Lower leg skin (tissue), 4 donors: ENCODE measurements at regions not wholly inside any gene's neighbourhood (a gene's known extent, or its start where the extent isn't known, plus 50 kb on each side); places are given as distances from the start of the nearest gene placed in this dataset.

Experiments used
- DNase-seq, 2 donors: peaks; one replicate each; pipeline ENCODE4 v3.0.0-alpha.2; 2019; ENCODE audit warnings: low spot score in 2 of 2
- H3K4me3 ChIP-seq: fragments of 200-600 bp; sonication (generic); 2 replicates; pipeline ENCODE4 v1.5.1; 2017; ENCODE audit warnings: mild to moderate bottlenecking, low read depth; ENCODE audit not compliant: poor library complexity, severe bottlenecking
- POLR2A ChIP-seq, 2 donors: fragments of 450-650 bp; IDR thresholded peaks; one replicate each; pipeline ENCODE4 v1.6.1; 2016 to 2017; ENCODE audit warnings: antibody characterized with exemption in 2 of 2, mild to moderate bottlenecking in 1 of 2, moderate library complexity in 1 of 2
- WGBS, 2 donors: methylation state at CpG; one replicate each; pipeline ENCODE4 v1.1.5; 2018; 5-methylcytosine and 5-hydroxymethylcytosine counted together
- intact Hi-C: fragments of 100-400 bp; cut with DNase I; formaldehyde crosslinking; loops from one replicate; pipeline ENCODE4 v1.15.0; 2023; ENCODE audit warnings: low total_unique reads
- TF ChIP-seq, protein P1 (sequence below), 3 donors: fragments of 450-650 bp; IDR thresholded peaks; one replicate each; pipeline ENCODE4 v1.5.1; 2016; ENCODE audit warnings: antibody characterized with exemption in 3 of 3, mild to moderate bottlenecking in 3 of 3, moderate library complexity in 2 of 3

DNA sequence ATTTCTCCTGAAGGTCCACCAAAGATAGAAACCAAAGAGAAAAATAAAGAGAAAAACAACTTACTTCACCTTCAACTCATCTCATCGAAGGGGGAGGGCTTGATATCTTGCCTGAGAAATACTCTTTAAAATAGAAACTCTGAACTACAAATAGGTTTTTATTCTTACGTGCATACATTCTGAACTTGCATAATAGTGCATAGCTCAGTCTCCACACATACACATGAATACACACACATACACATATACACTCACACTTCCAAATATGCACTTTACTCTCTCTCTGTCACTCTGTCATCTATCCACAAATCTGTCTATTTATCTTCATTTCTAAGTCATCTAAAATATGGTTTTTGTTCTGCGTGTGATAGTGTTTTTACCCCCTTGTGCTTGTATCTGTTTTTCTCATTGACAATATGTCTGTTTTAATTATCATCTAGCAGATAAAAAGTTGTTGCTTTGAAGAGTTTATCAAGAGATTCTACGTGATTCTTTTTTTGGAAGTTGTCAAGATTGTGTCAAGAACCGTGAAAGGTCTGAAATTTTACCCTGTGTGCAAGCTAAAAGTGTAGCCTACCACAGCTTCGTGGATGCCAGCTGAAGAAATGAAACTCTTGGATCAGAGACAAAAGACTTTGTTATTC lies 468.8 kb downstream of the EPM2A start:
- no peak for DNase-seq
- intact Hi-C loops = no loop called here
- 79 to 84% methylated on average over 6 of the region's 6 CpGs for WGBS, 2 donors
- TF ChIP-seq, protein P1, sequence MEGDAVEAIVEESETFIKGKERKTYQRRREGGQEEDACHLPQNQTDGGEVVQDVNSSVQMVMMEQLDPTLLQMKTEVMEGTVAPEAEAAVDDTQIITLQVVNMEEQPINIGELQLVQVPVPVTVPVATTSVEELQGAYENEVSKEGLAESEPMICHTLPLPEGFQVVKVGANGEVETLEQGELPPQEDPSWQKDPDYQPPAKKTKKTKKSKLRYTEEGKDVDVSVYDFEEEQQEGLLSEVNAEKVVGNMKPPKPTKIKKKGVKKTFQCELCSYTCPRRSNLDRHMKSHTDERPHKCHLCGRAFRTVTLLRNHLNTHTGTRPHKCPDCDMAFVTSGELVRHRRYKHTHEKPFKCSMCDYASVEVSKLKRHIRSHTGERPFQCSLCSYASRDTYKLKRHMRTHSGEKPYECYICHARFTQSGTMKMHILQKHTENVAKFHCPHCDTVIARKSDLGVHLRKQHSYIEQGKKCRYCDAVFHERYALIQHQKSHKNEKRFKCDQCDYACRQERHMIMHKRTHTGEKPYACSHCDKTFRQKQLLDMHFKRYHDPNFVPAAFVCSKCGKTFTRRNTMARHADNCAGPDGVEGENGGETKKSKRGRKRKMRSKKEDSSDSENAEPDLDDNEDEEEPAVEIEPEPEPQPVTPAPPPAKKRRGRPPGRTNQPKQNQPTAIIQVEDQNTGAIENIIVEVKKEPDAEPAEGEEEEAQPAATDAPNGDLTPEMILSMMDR (IDR thresholded peaks at IDR 0.05) = no peak
- no peak for TF ChIP-seq POLR2A (IDR thresholded peaks at IDR 0.05)
- H3K4me3 ChIP-seq = no peak overlapping the region

DNA sequence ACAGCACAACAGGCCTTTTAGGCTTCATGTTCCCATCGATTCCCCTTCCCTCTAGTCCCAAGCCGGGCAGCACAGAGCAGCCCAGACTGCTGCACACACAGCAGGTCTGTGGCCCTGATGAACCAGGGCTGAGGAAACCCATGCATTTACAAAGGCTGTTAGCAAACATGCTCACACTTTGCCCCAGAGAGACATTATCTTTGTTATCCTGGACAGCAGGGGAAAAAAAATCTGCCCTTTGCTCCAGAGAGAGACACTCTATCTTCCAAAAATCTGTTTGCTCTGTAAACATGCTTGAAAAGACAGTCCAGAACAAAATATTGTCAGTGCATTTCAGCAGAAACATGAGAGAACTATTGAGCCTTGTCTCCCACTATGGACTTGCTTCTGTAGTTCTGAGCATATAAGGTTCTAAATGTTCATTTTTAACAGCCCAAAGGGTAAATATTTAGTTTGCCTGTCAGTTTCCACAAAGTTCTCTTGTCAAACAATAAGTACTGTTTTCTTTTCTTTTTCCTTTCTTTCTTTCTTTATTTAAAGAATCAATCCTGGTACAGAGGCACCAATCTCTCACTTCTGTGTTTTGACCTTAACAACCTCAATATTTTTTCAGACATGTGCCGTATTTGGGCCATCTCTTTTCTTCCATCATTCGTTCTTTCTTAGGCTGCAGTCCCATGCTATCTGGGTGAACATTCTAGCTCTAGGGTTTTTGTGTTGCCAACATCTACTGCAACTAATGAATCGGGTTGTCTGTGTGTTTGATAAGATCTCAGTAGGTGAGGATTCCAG lies 468.0 kb downstream of the EPM2A start:
- TF ChIP-seq POLR2A (IDR thresholded peaks at IDR 0.05) = no peak
- TF ChIP-seq, protein P1 (IDR thresholded peaks at IDR 0.05) = peak in 1 of 3 donors; percentile 87
- 68 to 76% methylated on average over 5 of the region's 5 CpGs for WGBS, 2 donors
- intact Hi-C loops = no loop called here
- no peak for DNase-seq
- H3K4me3 ChIP-seq = no peak overlapping the region

DNA sequence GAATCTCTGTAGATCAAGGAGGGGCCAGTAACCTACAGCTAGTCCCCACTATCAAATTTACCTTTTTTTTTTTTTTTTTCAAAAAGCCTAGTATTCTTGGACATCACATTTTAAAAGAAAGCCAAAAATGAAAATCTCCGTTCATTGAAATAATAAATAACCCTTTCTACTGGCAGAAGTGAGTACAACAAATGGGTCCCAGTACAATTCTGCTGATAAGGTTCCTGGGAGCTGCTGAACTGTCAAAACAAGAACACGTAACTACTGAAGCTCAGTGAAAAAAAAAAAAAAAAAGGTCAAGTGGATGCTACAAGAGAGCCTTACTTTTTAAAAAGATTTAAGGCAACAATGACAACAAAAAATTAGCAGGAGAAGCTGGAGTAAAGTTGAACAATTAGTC lies 464.9 kb downstream of the EPM2A start:
- WGBS, 2 donors = 58 to 70% methylated on average over 2 of the region's 2 CpGs
- TF ChIP-seq POLR2A (IDR thresholded peaks at IDR 0.05) = no peak
- TF ChIP-seq, protein P1 (IDR thresholded peaks at IDR 0.05) = no peak

DNA sequence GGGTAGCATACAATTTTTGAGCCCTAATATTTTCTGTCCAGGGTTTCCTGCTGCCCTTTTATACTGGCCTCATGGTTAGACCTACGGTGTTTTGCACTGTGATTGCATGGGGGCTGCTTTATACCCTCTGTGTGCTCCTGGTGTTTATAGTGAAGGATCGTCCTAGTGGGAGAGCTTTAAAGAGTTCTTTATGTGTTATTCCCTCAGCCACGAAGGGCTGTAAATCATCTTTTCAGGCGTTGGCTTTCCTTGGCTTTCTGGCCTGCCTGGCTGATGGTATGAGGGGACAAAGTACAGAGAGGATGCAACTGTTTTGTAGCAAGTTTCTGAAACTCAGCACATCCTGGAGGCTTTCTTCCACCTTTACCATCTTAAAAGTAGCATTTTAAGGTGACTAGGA lies 464.3 kb downstream of the EPM2A start:
- intact Hi-C loops = no loop called here
- DNase-seq = no peak
- no peak for TF ChIP-seq POLR2A (IDR thresholded peaks at IDR 0.05)
- TF ChIP-seq, protein P1 (IDR thresholded peaks at IDR 0.05) = no peak
- no peak overlapping the region for H3K4me3 ChIP-seq
- WGBS, 2 donors = 28 to 37% methylated on average over 4 of the region's 4 CpGs

More for the DNA sequence above, 464.9 kb downstream of the EPM2A start:
- intact Hi-C loops = no loop called here
- DNase-seq = no peak
- H3K4me3 ChIP-seq = no peak overlapping the region

DNA sequence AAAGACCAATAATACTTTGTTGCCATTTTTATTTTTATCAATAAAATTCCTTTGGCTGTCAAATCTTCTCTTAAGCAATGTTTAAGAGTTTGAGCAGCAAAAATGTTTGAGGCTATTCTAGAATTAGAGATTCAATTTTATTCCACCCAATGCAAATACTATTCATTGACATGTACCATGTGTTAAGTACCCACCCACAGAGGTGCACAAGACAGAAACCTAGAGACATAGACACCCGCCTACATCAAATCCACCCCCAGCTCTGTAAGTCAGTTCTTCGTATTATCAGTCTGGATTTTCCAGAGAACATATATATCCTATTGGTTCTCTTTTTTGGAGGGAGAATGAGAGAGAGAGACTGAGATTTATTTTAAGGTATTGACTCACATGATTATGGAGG lies 463.7 kb downstream of the EPM2A start:
- DNase-seq = no peak
- 95% methylated on average over 2 of the region's 2 CpGs for WGBS, 2 donors
- no peak overlapping the region for H3K4me3 ChIP-seq
- intact Hi-C loops = no loop called here
- TF ChIP-seq, protein P1 (IDR thresholded peaks at IDR 0.05) = no peak
- TF ChIP-seq POLR2A (IDR thresholded peaks at IDR 0.05) = no peak
